Fibroblast of lung (primary cell): ENCODE measurements at regions not wholly inside any gene's neighbourhood (a gene's known extent, or its start where the extent isn't known, plus 50 kb on each side); places are given as distances from the start of the nearest gene placed in this dataset.

Source experiments
- DNase-seq, 2 donors: peaks; one replicate each; pipeline versions ENCODE4 v3.0.0 to v3.0.0-alpha.2; 2010; ENCODE audit warnings: low read depth in 2 of 2
- H2AFZ ChIP-seq: 2 replicates; pipeline ENCODE4 v1.5.1; 2012; ENCODE audit warnings: low read length, control low read depth, inconsistent platforms
- H3K27ac ChIP-seq: 2 replicates; pipeline ENCODE4 v1.5.1; 2011; ENCODE audit warnings: low read length, control low read depth; ENCODE audit not compliant: insufficient read depth
- H3K27me3 ChIP-seq: 2 replicates; pipeline ENCODE4 v1.5.1; 2011; ENCODE audit warnings: mild to moderate bottlenecking, low read length; ENCODE audit not compliant: control insufficient read depth, insufficient read depth
- H3K36me3 ChIP-seq: 2 replicates; pipeline ENCODE4 v1.5.1; 2011; ENCODE audit warnings: low read length; ENCODE audit not compliant: control insufficient read depth, insufficient read depth
- H3K4me1 ChIP-seq: 2 replicates; pipeline ENCODE4 v1.5.1; 2011; ENCODE audit warnings: low read length; ENCODE audit not compliant: control insufficient read depth, insufficient read depth; ENCODE audit errors: extremely low read depth
- H3K4me2 ChIP-seq: 2 replicates; pipeline ENCODE4 v1.5.1; 2011; ENCODE audit warnings: low read length, control low read depth; ENCODE audit not compliant: insufficient read depth; ENCODE audit errors: extremely low read depth
- H3K4me3 ChIP-seq, 4 experiments: fragments of 200-600 bp in 1 of 4; sonication (generic) in 1 of 4; replicated peaks in 1 of 4; 2 replicates each; pipeline ENCODE4 v1.5.1; 2011 to 2016; ENCODE audit warnings: low read length in 4 of 4, low read depth in 3 of 4, mild to moderate bottlenecking in 3 of 4, control low read depth in 2 of 4, inconsistent platforms in 1 of 4, mixed read lengths in 1 of 4; ENCODE audit not compliant: insufficient read depth in 1 of 4; ENCODE audit errors: control extremely low read depth in 1 of 4
- H3K79me2 ChIP-seq: 2 replicates; pipeline ENCODE4 v1.5.1; 2012; ENCODE audit warnings: mild to moderate bottlenecking, low read length, inconsistent platforms; ENCODE audit not compliant: control insufficient read depth, insufficient read depth
- H3K9ac ChIP-seq: 2 replicates; pipeline ENCODE4 v1.5.1; 2011; ENCODE audit warnings: mild to moderate bottlenecking, low read length, control low read depth; ENCODE audit not compliant: insufficient read depth
- H3K9me3 ChIP-seq: 2 replicates; pipeline ENCODE4 v1.5.1; 2012; ENCODE audit warnings: low read depth, low read length; ENCODE audit not compliant: control insufficient read depth, insufficient read depth
- H4K20me1 ChIP-seq: 2 replicates; pipeline ENCODE4 v1.5.1; 2011; ENCODE audit warnings: low read length; ENCODE audit not compliant: control insufficient read depth, insufficient read depth; ENCODE audit errors: extremely low read depth
- EZH2 ChIP-seq: IDR thresholded peaks from 2 replicates; pipeline ENCODE4 v1.5.1; 2012; ENCODE audit warnings: low read length, control low read depth, mild to moderate bottlenecking; ENCODE audit errors: missing control alignments
- TF ChIP-seq, protein P1 (sequence below), 2 donors: IDR thresholded peaks in 1 of 2; conservative IDR thresholded peaks in 1 of 2; 1 replicate in 1 of 2; 2 replicates in 1 of 2; pipeline ENCODE4 v1.5.1; 2011 to 2012; ENCODE audit warnings: low read length in 2 of 2, control low read depth in 1 of 2, inconsistent platforms in 1 of 2, low read depth in 1 of 2, mild to moderate bottlenecking in 1 of 2

DNA sequence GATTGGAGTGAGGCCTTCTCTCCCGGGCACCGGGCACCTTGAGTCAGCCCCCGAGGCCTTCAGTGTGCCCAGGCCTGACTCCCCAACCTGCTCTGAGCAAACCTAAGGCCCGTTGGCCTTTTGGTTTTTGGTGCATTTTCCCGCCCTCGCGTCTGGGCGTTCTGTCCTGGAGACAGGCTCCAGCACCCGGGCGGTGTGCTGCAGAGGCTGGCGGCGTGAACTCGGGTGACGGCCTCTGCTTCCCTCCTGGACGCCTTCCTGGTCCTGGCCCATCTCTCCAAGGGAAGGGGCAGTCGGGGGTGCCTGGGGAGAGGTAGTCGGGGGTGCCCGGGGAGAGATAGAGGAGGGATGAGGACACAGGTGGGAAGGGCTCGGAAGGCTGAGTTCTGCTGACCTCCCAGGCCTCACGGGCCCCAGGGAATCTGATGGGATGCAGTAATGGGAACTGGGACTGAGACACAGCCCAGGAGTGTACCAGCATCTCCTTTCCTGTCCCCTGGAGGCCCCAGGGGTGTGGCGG is 1326.4 kb downstream of the BRD1 start:
- DNase-seq = no peak
- H3K27ac ChIP-seq = no peak overlapping the region
- no peaks in the 10 kb centered on the region for H3K9me3 ChIP-seq
- no peak overlapping the region for H2AFZ ChIP-seq
- H3K36me3 ChIP-seq = no peaks in the 10 kb centered on the region
- TF ChIP-seq EZH2 = no peak
- TF ChIP-seq, protein P1, sequence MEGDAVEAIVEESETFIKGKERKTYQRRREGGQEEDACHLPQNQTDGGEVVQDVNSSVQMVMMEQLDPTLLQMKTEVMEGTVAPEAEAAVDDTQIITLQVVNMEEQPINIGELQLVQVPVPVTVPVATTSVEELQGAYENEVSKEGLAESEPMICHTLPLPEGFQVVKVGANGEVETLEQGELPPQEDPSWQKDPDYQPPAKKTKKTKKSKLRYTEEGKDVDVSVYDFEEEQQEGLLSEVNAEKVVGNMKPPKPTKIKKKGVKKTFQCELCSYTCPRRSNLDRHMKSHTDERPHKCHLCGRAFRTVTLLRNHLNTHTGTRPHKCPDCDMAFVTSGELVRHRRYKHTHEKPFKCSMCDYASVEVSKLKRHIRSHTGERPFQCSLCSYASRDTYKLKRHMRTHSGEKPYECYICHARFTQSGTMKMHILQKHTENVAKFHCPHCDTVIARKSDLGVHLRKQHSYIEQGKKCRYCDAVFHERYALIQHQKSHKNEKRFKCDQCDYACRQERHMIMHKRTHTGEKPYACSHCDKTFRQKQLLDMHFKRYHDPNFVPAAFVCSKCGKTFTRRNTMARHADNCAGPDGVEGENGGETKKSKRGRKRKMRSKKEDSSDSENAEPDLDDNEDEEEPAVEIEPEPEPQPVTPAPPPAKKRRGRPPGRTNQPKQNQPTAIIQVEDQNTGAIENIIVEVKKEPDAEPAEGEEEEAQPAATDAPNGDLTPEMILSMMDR (conservative IDR thresholded peaks at IDR 0.05 in 1 of 2, IDR thresholded peaks at IDR 0.05 in 1 of 2; ENCODE audit: low read depth in 1 of 2, low read length in 2 of 2) = no peak
- H3K27me3 ChIP-seq = no peaks in the 10 kb centered on the region
- H3K9ac ChIP-seq = no peak overlapping the region
- no peaks in the 10 kb centered on the region for H3K4me1 ChIP-seq
- H4K20me1 ChIP-seq = no peaks in the 10 kb centered on the region
- H3K4me2 ChIP-seq = no peak overlapping the region
- no peaks in the 10 kb centered on the region for H3K79me2 ChIP-seq
- no peak overlapping the region for H3K4me3 ChIP-seq

DNA sequence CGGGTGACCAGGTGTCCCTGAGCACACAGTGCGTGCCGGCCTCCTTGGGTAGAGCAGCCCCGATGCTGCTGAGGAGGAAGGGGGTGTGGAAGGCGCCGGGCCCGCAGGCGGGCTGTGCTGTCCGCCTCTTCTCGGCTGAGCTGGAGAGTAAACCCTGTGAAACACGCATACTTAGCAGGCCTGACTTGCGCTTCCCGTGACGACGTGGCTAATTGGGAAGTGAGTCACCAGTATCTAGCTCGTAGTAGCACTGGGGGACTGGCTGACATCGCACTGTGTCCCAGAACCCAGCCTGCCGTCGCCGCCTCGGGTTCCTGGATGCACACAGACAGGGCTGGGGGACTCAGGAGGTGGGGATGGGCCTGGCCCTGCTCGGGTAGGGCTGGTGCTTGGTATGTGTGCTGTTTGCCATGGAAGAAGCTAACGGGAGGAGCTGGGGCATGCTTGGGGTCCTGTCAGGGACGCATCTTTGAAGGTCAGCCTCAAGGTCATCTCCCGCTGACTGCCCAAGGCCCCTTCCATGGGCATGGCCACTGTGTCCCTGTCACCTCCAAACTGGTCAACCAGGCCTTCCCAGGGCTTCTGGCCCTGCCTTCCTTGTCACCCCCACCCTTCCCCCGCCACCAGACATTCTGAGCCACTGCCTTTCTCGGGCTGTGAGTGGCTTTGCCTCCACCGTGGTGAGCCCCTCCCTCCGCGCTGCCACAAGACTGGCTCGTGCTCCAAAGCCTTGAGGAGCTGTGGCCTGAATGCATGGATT is 1327.0 kb downstream of the BRD1 start:
- TF ChIP-seq, protein P1 (conservative IDR thresholded peaks at IDR 0.05 in 1 of 2, IDR thresholded peaks at IDR 0.05 in 1 of 2; ENCODE audit: low read depth in 1 of 2, low read length in 2 of 2) = no peak
- TF ChIP-seq EZH2 = no peak
- H3K36me3 ChIP-seq = no peaks in the 10 kb centered on the region
- H4K20me1 ChIP-seq = no peaks in the 10 kb centered on the region
- no peaks in the 10 kb centered on the region for H3K27me3 ChIP-seq
- no peak overlapping the region for H3K9ac ChIP-seq
- no peaks in the 10 kb centered on the region for H3K79me2 ChIP-seq
- H3K4me2 ChIP-seq = no peak overlapping the region
- H3K4me3 ChIP-seq = no peak overlapping the region
- H2AFZ ChIP-seq = no peak overlapping the region
- H3K27ac ChIP-seq = no peak overlapping the region
- H3K4me1 ChIP-seq = no peaks in the 10 kb centered on the region
- no peaks in the 10 kb centered on the region for H3K9me3 ChIP-seq
- DNase-seq = peak in 1 of 2 donors; percentile 95

DNA sequence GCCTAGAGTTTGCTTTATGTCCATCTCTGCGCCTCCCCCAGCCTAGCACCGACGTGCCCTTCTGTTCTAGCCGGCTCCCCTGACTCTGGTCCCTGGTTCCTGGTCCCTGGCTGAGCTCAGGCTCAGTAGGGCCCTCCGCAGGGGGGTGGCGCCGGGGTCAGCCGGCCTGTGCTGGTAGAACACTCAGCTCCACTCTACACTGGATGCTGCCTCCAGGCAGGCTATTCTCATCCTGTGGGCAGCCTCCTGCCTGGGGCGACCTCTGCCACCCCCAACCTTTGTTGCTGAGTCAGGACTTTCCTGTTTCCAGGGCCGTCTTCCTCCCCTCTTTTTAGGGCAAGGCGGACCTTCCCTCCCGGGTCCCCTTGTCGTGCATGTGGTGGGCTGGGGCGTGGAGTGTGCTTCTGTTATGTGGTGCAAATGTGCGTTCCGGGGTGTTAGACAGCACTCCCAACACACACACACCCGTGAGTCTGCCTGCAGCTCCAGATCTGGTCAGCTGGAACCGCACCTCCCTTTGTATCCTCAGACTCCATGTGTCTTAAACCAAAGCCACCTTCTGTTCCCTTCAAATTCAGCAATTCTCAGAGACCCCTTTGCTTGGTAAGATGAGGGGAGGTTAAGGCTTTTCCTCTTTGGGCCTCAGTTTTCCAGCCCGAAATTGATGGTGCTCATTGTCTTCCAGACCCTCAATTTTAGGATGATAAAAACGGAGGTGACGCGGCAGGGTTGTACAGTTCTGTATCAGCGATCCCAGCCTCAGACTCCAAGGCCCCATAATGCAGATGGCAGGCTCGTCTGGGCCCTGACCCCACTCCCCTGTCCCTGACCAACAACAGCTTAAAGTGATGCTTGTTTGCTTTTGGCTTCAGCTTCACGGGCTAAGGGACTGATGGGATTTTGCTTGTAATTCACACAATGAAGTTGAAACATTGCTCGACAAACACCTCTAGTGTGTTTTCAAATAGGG is 1327.9 kb downstream of the BRD1 start:
- Histone ChIP-seq H3K4me1 (no peaks in the 10 kb centered on the region), H3K36me3 (no peaks in the 10 kb centered on the region), H3K9me3 (no peaks in the 10 kb centered on the region), H3K4me3 (no peak overlapping the region), H4K20me1 (no peaks in the 10 kb centered on the region), H3K79me2 (no peaks in the 10 kb centered on the region), H3K9ac (no peak overlapping the region), H3K4me2 (no peak overlapping the region), H3K27ac (no peak overlapping the region), H2AFZ (no peak overlapping the region), H3K27me3 (no peaks in the 10 kb centered on the region)
- TF ChIP-seq EZH2 = no peak
- TF ChIP-seq, protein P1 (conservative IDR thresholded peaks at IDR 0.05 in 1 of 2, IDR thresholded peaks at IDR 0.05 in 1 of 2; ENCODE audit: low read depth in 1 of 2, low read length in 2 of 2) = no peak
- DNase-seq = no peak
